OCI-LY3 (cell line): ENCODE measurements at regions not wholly inside any gene's neighbourhood (a gene's known extent, or its start where the extent isn't known, plus 50 kb on each side); places are given as distances from the start of the nearest gene placed in this dataset.

Experiments used
- H2AFZ ChIP-seq: fragments of 200-600, 300-600 bp; shearing (Covaris generic); 2 replicates; pipeline ENCODE4 v1.6.0; 2014; ENCODE audit warnings: antibody characterized with exemption, low read depth, low read length
- H3K27ac ChIP-seq: fragments of 200-600, 300-600 bp; sonication (generic); 2 replicates; pipeline ENCODE4 v1.5.1; 2014; ENCODE audit warnings: mild to moderate bottlenecking, low read length, moderate library complexity, mixed read lengths
- H3K27me3 ChIP-seq: fragments of 200-600, 300-600 bp; sonication (generic); 2 replicates; pipeline ENCODE4 v1.6.1; 2014; ENCODE audit warnings: low read depth, low read length, mixed read lengths
- H3K36me3 ChIP-seq: fragments of 200-600, 300-600 bp; sonication (generic); replicated peaks from 2 replicates; pipeline ENCODE3; 2014; ENCODE audit warnings: low read depth, low read length, mixed read lengths
- H3K4me1 ChIP-seq: fragments of 300-600, 200-600 bp; sonication (generic); 2 replicates; pipeline ENCODE4 v1.6.1; 2014; ENCODE audit warnings: low read length, mixed read lengths
- H3K4me2 ChIP-seq: fragments of 200-600, 300-600 bp; sonication (generic); 2 replicates; pipeline ENCODE4 v1.6.1; 2014; ENCODE audit warnings: low read length, mixed read lengths
- H3K4me3 ChIP-seq: fragments of 300-600, 200-600 bp; sonication (generic); 2 replicates; pipeline ENCODE4 v1.5.1; 2014; ENCODE audit warnings: antibody characterized with exemption, mild to moderate bottlenecking, low read length, moderate library complexity
- H3K79me2 ChIP-seq: fragments of 300-600, 200-600 bp; shearing (Covaris generic); 2 replicates; pipeline ENCODE4 v1.6.1; 2014; ENCODE audit warnings: mild to moderate bottlenecking, low read length, mixed read lengths
- H3K9ac ChIP-seq: fragments of 300-600, 200-600 bp; shearing (Covaris generic); 2 replicates; pipeline ENCODE4 v1.6.0; 2014; ENCODE audit warnings: mild to moderate bottlenecking, low read length, moderate library complexity
- H3K9me3 ChIP-seq: fragments of 200-600, 300-600 bp; shearing (Covaris generic); 2 replicates; pipeline ENCODE4 v1.6.1; 2014; ENCODE audit warnings: low read length, mixed read lengths; ENCODE audit not compliant: insufficient read depth
- H4K20me1 ChIP-seq: fragments of 200-600, 300-600 bp; sonication (generic); 2 replicates; pipeline ENCODE4 v1.6.1; 2016; ENCODE audit warnings: low read length, mixed read lengths; ENCODE audit not compliant: insufficient read depth
- EZH2phosphoT487 ChIP-seq: fragments of 200-600 bp; shearing (Covaris generic); IDR thresholded peaks from 2 replicates; pipeline ENCODE4 v1.6.1; 2018; ENCODE audit warnings: antibody characterized with exemption, mixed run types, low read depth
- TF ChIP-seq, protein P1 (sequence below): fragments of 200-600, 300-600 bp; sonication (generic); IDR thresholded peaks from 2 replicates; pipeline ENCODE4 v1.5.1; 2014; ENCODE audit warnings: antibody characterized with exemption, low read length, low read depth

DNA sequence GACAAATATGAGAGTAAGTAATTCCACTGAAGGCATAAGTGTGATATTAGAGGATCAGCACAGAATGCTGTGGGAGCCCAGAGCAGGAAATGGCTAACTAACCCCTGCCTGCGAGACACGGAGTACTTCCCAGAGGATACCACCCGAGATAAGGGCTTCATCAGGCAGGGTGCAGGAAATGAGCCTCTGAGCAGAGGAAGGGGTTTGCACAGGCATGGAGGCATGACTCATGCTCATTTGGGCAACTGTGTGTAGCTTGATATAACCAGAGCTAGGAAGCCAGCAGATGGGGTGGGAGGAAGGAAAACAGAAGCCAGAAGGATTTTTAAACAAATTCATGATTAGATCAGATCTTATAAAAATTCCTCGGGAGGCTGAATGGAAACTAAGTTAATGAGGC, 70.0 kb upstream of the TSPAN5 start:
- H4K20me1 ChIP-seq: no peaks in the 10 kb centered on the region
- H3K9me3 ChIP-seq: no peaks in the 10 kb centered on the region
- H3K9ac ChIP-seq: no peak overlapping the region
- no peak overlapping the region for H3K4me3 ChIP-seq
- TF ChIP-seq, protein P1, sequence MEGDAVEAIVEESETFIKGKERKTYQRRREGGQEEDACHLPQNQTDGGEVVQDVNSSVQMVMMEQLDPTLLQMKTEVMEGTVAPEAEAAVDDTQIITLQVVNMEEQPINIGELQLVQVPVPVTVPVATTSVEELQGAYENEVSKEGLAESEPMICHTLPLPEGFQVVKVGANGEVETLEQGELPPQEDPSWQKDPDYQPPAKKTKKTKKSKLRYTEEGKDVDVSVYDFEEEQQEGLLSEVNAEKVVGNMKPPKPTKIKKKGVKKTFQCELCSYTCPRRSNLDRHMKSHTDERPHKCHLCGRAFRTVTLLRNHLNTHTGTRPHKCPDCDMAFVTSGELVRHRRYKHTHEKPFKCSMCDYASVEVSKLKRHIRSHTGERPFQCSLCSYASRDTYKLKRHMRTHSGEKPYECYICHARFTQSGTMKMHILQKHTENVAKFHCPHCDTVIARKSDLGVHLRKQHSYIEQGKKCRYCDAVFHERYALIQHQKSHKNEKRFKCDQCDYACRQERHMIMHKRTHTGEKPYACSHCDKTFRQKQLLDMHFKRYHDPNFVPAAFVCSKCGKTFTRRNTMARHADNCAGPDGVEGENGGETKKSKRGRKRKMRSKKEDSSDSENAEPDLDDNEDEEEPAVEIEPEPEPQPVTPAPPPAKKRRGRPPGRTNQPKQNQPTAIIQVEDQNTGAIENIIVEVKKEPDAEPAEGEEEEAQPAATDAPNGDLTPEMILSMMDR: no peak
- TF ChIP-seq EZH2phosphoT487: no peak
- no peak overlapping the region for H3K27ac ChIP-seq
- H3K36me3 ChIP-seq: no peaks in the 10 kb centered on the region
- no peaks in the 10 kb centered on the region for H3K4me1 ChIP-seq
- no peaks in the 10 kb centered on the region for H3K79me2 ChIP-seq
- no peak overlapping the region for H2AFZ ChIP-seq
- no peaks in the 10 kb centered on the region for H3K27me3 ChIP-seq
- H3K4me2 ChIP-seq: no peak overlapping the region

- H2AFZ ChIP-seq: no peak overlapping the region
- H3K9me3 ChIP-seq: no peaks in the 10 kb centered on the region
- no peak overlapping the region for H3K4me2 ChIP-seq
- no peaks in the 10 kb centered on the region for H3K36me3 ChIP-seq
- no peaks in the 10 kb centered on the region for H3K4me1 ChIP-seq
- no peak overlapping the region for H3K27ac ChIP-seq
- H3K9ac ChIP-seq: no peak overlapping the region
- no peaks in the 10 kb centered on the region for H3K79me2 ChIP-seq
- TF ChIP-seq, protein P1: no peak
- no peak for TF ChIP-seq EZH2phosphoT487
- H3K27me3 ChIP-seq: no peaks in the 10 kb centered on the region
- H4K20me1 ChIP-seq: no peaks in the 10 kb centered on the region
- H3K4me3 ChIP-seq: no peak overlapping the region
Observed at GRCh38 chr4:98722000-98722399, 63.6 kb upstream of the TSPAN5 start.

GRCh38 chr4:98720871-98721480, 62.6 kb upstream of the TSPAN5 start:
- H3K4me2 ChIP-seq: no peak overlapping the region
- no peaks in the 10 kb centered on the region for H3K9me3 ChIP-seq
- H3K27ac ChIP-seq: no peak overlapping the region
- no peaks in the 10 kb centered on the region for H3K79me2 ChIP-seq
- H3K27me3 ChIP-seq: no peaks in the 10 kb centered on the region
- no peak overlapping the region for H3K9ac ChIP-seq
- no peak overlapping the region for H3K4me3 ChIP-seq
- no peak for TF ChIP-seq EZH2phosphoT487
- TF ChIP-seq, protein P1: no peak
- H3K36me3 ChIP-seq: no peaks in the 10 kb centered on the region
- H3K4me1 ChIP-seq: no peaks in the 10 kb centered on the region
- H2AFZ ChIP-seq: no peak overlapping the region
- no peaks in the 10 kb centered on the region for H4K20me1 ChIP-seq

GRCh38 chr4:98716796-98717195, 58.4 kb upstream of the TSPAN5 start:
- TF ChIP-seq EZH2phosphoT487: no peak
- TF ChIP-seq, protein P1: no peak
- H3K9me3 ChIP-seq: no peaks in the 10 kb centered on the region
- H3K4me3 ChIP-seq: no peak overlapping the region
- no peaks in the 10 kb centered on the region for H3K4me1 ChIP-seq
- no peaks in the 10 kb centered on the region for H3K27me3 ChIP-seq
- no peak overlapping the region for H3K27ac ChIP-seq
- H3K36me3 ChIP-seq: no peaks in the 10 kb centered on the region
- no peak overlapping the region for H2AFZ ChIP-seq
- H3K4me2 ChIP-seq: no peak overlapping the region
- H4K20me1 ChIP-seq: no peaks in the 10 kb centered on the region
- no peak overlapping the region for H3K9ac ChIP-seq
- H3K79me2 ChIP-seq: no peaks in the 10 kb centered on the region
